ENCODE measurements at regions not wholly inside any gene's neighbourhood (a gene's known extent, or its start where the extent isn't known, plus 50 kb on each side); places are given as distances from the start of the nearest gene placed in this dataset.

GRCh38 chr15:37452498-37452897 is 352.1 kb upstream of the MEIS2 start:
- H3K27me3 ChIP-seq (ENCODE audit: control insufficient read depth, low read length): no peaks in the 10 kb centered on the region
- H3K4me1 ChIP-seq (ENCODE audit: control insufficient read depth, low read length): no peaks in the 10 kb centered on the region
- no peak overlapping the region for H3K27ac ChIP-seq (ENCODE audit: low read depth, low read length)
- H3K36me3 ChIP-seq (ENCODE audit: control insufficient read depth, low read length): no peaks in the 10 kb centered on the region
- no peaks in the 10 kb centered on the region for H3K79me2 ChIP-seq (ENCODE audit: control insufficient read depth, low read length)
- H3K9me3 ChIP-seq (ENCODE audit: control insufficient read depth, insufficient read depth, low read length): peaks cover 5% of the 10 kb centered on the region; the same call in 1 of the 2 replicates
- H3K4me3 ChIP-seq (ENCODE audit: low read length): no peak overlapping the region
- H3F3A ChIP-seq (ENCODE audit: control insufficient read depth, insufficient read depth): no peaks in the 10 kb centered on the region
- no peaks in the 10 kb centered on the region for H4K20me1 ChIP-seq (ENCODE audit: control insufficient read depth, insufficient read depth, low read depth, low read length)
- no peak for TF ChIP-seq CTCF (IDR thresholded peaks at IDR 0.05; ENCODE audit: low read depth, low read length, poor library complexity, severe bottlenecking)
- no peak for TF ChIP-seq EZH2phosphoT487 (IDR thresholded peaks at IDR 0.05; ENCODE audit: borderline replicate concordance, low read length)
- no peaks in the 10 kb centered on the region for H3K9me2 ChIP-seq (replicated peaks; ENCODE audit: control insufficient read depth, low read length)
- H3K4me2 ChIP-seq (ENCODE audit: low read length): no peak overlapping the region

GRCh38 chr15:37480482-37480881 is 380.1 kb upstream of the MEIS2 start:
- Histone ChIP-seq H3K79me2 (ENCODE audit: control insufficient read depth, low read length) (no peaks in the 10 kb centered on the region), H3K4me2 (ENCODE audit: low read length) (no peak overlapping the region), H3F3A (ENCODE audit: control insufficient read depth, insufficient read depth) (no peaks in the 10 kb centered on the region), H3K27me3 (ENCODE audit: control insufficient read depth, low read length) (no peaks in the 10 kb centered on the region), H3K4me3 (ENCODE audit: low read length) (no peak overlapping the region), H3K9me2 (replicated peaks; ENCODE audit: control insufficient read depth, low read length) (no peaks in the 10 kb centered on the region), H4K20me1 (ENCODE audit: control insufficient read depth, insufficient read depth, low read depth, low read length) (no peaks in the 10 kb centered on the region), H3K27ac (ENCODE audit: low read depth, low read length) (no peak overlapping the region), H3K4me1 (ENCODE audit: control insufficient read depth, low read length) (no peaks in the 10 kb centered on the region), H3K36me3 (ENCODE audit: control insufficient read depth, low read length) (no peaks in the 10 kb centered on the region), H3K9me3 (ENCODE audit: control insufficient read depth, insufficient read depth, low read length) (no peaks in the 10 kb centered on the region)
- TF ChIP-seq EZH2phosphoT487 (IDR thresholded peaks at IDR 0.05; ENCODE audit: borderline replicate concordance, low read length) (no peak), CTCF (IDR thresholded peaks at IDR 0.05; ENCODE audit: low read depth, low read length, poor library complexity, severe bottlenecking) (no peak)

GRCh38 chr15:37481126-37481525 is 380.8 kb upstream of the MEIS2 start:
- H4K20me1 ChIP-seq (ENCODE audit: control insufficient read depth, insufficient read depth, low read depth, low read length): no peaks in the 10 kb centered on the region
- H3K4me3 ChIP-seq (ENCODE audit: low read length): no peak overlapping the region
- H3K4me1 ChIP-seq (ENCODE audit: control insufficient read depth, low read length): no peaks in the 10 kb centered on the region
- H3K9me2 ChIP-seq (replicated peaks; ENCODE audit: control insufficient read depth, low read length): no peaks in the 10 kb centered on the region
- no peak overlapping the region for H3K4me2 ChIP-seq (ENCODE audit: low read length)
- no peaks in the 10 kb centered on the region for H3K27me3 ChIP-seq (ENCODE audit: control insufficient read depth, low read length)
- no peaks in the 10 kb centered on the region for H3K36me3 ChIP-seq (ENCODE audit: control insufficient read depth, low read length)
- no peaks in the 10 kb centered on the region for H3K9me3 ChIP-seq (ENCODE audit: control insufficient read depth, insufficient read depth, low read length)
- H3F3A ChIP-seq (ENCODE audit: control insufficient read depth, insufficient read depth): no peaks in the 10 kb centered on the region
- H3K27ac ChIP-seq (ENCODE audit: low read depth, low read length): no peak overlapping the region
- no peaks in the 10 kb centered on the region for H3K79me2 ChIP-seq (ENCODE audit: control insufficient read depth, low read length)
- TF ChIP-seq EZH2phosphoT487 (IDR thresholded peaks at IDR 0.05; ENCODE audit: borderline replicate concordance, low read length) (no peak), CTCF (IDR thresholded peaks at IDR 0.05; ENCODE audit: low read depth, low read length, poor library complexity, severe bottlenecking) (no peak)

- Histone ChIP-seq H3K4me1 (ENCODE audit: control insufficient read depth, low read length) (no peaks in the 10 kb centered on the region), H4K20me1 (ENCODE audit: control insufficient read depth, insufficient read depth, low read depth, low read length) (no peaks in the 10 kb centered on the region), H3K9me2 (replicated peaks; ENCODE audit: control insufficient read depth, low read length) (no peaks in the 10 kb centered on the region), H3K9me3 (ENCODE audit: control insufficient read depth, insufficient read depth, low read length) (no peaks in the 10 kb centered on the region), H3K27ac (ENCODE audit: low read depth, low read length) (no peak overlapping the region), H3K79me2 (ENCODE audit: control insufficient read depth, low read length) (no peaks in the 10 kb centered on the region), H3K4me3 (ENCODE audit: low read length) (no peak overlapping the region), H3K36me3 (ENCODE audit: control insufficient read depth, low read length) (no peaks in the 10 kb centered on the region), H3F3A (ENCODE audit: control insufficient read depth, insufficient read depth) (no peaks in the 10 kb centered on the region), H3K4me2 (ENCODE audit: low read length) (no peak overlapping the region), H3K27me3 (ENCODE audit: control insufficient read depth, low read length) (no peaks in the 10 kb centered on the region)
- TF ChIP-seq EZH2phosphoT487 (IDR thresholded peaks at IDR 0.05; ENCODE audit: borderline replicate concordance, low read length) (no peak), CTCF (IDR thresholded peaks at IDR 0.05; ENCODE audit: low read depth, low read length, poor library complexity, severe bottlenecking) (no peak)
Measured at GRCh38 chr15:37483779-37484178, 383.4 kb upstream of the MEIS2 start.
